ENCODE measurements at regions not wholly inside any gene's neighbourhood (a gene's known extent, or its start where the extent isn't known, plus 50 kb on each side); places are given as distances from the start of the nearest gene placed in this dataset.

- Histone ChIP-seq H3K27ac (no peak overlapping the region), H3K4me3 (no peak overlapping the region), H3K4me1 (no peaks in the 10 kb centered on the region), H3K36me3 (no peaks in the 10 kb centered on the region), H3K27me3 (no peaks in the 10 kb centered on the region), H3K9me3 (no peaks in the 10 kb centered on the region)
- DNase-seq: no peak
- intact Hi-C loops (cut with DNase I): no loop called here
- 73 to 90% methylated on average over 2 to 3 of the region's 4 CpGs for WGBS, 2 donors
- no peak for TF ChIP-seq POLR2A (IDR thresholded peaks at IDR 0.05)
- TF ChIP-seq, protein P1, sequence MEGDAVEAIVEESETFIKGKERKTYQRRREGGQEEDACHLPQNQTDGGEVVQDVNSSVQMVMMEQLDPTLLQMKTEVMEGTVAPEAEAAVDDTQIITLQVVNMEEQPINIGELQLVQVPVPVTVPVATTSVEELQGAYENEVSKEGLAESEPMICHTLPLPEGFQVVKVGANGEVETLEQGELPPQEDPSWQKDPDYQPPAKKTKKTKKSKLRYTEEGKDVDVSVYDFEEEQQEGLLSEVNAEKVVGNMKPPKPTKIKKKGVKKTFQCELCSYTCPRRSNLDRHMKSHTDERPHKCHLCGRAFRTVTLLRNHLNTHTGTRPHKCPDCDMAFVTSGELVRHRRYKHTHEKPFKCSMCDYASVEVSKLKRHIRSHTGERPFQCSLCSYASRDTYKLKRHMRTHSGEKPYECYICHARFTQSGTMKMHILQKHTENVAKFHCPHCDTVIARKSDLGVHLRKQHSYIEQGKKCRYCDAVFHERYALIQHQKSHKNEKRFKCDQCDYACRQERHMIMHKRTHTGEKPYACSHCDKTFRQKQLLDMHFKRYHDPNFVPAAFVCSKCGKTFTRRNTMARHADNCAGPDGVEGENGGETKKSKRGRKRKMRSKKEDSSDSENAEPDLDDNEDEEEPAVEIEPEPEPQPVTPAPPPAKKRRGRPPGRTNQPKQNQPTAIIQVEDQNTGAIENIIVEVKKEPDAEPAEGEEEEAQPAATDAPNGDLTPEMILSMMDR (IDR thresholded peaks at IDR 0.05): no peak
Observed at GRCh38 chrX:124229374-124229773, 103.1 kb upstream of the TEX13D start.

DNA sequence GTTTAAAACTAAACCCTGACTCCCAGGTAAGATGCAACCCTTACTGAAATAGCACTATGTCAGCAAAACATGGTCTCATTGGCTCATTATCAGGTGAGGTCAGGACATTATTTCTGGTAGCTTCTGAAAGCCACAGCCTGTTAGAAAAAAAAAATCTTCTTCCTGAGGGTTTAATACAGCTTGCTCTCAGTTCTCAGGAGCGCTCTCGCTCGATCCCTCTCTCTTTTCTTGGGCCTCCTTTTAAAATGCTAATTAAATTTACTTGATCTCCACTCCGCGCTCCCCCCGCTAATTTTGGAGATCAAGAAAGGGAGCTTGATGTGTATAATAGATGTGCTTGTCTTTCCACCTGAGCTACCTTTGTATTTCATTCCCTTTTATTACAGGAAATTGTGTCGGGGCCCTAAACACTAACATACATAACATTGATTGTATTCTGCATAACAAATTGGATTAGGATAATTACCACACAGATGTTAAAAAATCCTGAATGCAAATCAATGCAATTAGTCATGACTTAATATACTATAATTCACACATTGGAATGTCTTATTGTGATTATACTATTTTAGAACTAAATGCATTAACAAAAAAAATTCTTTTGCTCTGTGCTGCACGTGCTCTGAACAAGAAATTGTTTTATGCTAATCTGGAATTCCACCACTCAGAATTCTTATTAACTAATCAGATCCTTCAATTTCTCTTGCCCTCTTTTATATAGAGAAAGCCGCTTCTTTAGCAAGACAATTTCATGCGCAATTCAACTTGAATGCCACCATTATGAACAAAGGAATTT is 101.6 kb upstream of the TEX13D start:
- WGBS, 2 donors: 72 to 89% methylated on average over 9 to 10 of the region's 10 CpGs
- Histone ChIP-seq H3K9me3 (no peaks in the 10 kb centered on the region), H3K4me3 (no peak overlapping the region), H3K27ac (no peak overlapping the region), H3K36me3 (no peaks in the 10 kb centered on the region), H3K27me3 (no peaks in the 10 kb centered on the region), H3K4me1 (no peaks in the 10 kb centered on the region)
- no peak for DNase-seq
- TF ChIP-seq, protein P1 (IDR thresholded peaks at IDR 0.05): no peak
- TF ChIP-seq POLR2A (IDR thresholded peaks at IDR 0.05): no peak
- intact Hi-C loops (cut with DNase I): no loop called here

- H3K4me1 ChIP-seq: no peaks in the 10 kb centered on the region
- TF ChIP-seq, protein P1 (IDR thresholded peaks at IDR 0.05): no peak
- no peak for TF ChIP-seq POLR2A (IDR thresholded peaks at IDR 0.05)
- intact Hi-C loops (cut with DNase I): no loop called here
- no peaks in the 10 kb centered on the region for H3K9me3 ChIP-seq
- no peak for DNase-seq
- no peak overlapping the region for H3K4me3 ChIP-seq
- no peaks in the 10 kb centered on the region for H3K36me3 ChIP-seq
- no peaks in the 10 kb centered on the region for H3K27me3 ChIP-seq
- 29% methylated on average over 1 of the region's 1 CpG; no CpG with 5 or more reads in 1 of the 2 donors for WGBS, 2 donors
- no peak overlapping the region for H3K27ac ChIP-seq
Observed at GRCh38 chrX:124231451-124231759, 101.1 kb upstream of the TEX13D start.

DNA sequence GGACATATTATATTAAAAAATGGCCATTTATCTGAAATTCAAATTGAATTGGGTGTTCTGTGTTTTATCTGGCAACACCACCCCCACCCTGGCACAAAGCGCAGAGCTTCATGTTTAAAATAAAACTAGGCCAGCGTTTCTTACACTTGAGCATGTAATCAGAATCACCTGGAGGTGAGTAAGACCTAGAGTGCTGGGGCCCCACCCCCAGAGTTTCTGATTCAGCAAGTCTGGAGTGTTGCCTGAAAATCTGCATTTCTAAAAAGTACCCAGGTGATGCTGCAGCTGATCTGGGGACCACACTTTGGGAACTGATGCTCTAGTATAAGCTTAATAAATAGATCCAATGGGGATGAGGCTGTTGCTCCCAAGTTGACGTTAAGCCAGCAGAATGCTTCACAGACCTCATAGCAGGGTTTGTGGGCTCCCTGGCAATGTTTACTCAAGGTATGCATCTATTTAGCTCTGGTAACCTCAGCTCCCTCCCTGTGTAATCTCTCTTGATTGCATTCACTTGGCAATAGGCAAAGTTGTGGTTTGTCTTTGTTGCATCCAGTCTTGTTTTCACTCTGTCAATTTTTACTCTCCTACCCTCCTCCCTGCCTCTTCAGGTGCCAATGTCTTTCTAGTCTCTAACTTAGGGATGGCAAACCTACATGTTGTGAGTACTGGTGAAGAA is 99.8 kb upstream of the TEX13D start:
- Histone ChIP-seq H3K4me1 (no peaks in the 10 kb centered on the region), H3K9me3 (no peaks in the 10 kb centered on the region), H3K4me3 (no peak overlapping the region), H3K36me3 (no peaks in the 10 kb centered on the region), H3K27ac (no peak overlapping the region), H3K27me3 (no peaks in the 10 kb centered on the region)
- TF ChIP-seq, protein P1 (IDR thresholded peaks at IDR 0.05): no peak
- no peak for TF ChIP-seq POLR2A (IDR thresholded peaks at IDR 0.05)
- 27 to 56% methylated on average over 2 to 3 of the region's 3 CpGs for WGBS, 2 donors
- DNase-seq: no peak
- intact Hi-C loops (cut with DNase I): no loop called here

DNA sequence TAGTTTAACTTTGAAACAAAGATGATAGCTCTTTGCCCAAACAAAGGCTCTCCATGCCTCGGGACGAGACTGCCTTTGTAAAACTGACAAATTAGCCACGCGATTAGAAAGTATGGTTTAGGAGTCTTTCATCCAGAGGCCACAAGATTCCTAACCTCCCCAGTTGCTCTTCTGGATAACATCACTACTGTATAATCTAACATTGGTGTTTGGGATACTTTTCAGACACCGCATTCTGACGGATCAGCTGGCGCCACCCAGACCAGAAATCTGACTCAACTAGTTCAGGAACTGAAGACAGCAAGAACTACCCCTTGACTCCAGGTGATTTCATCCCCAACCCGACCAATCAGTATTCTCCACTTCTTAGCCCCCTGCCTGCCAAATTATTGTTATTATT is 98.1 kb upstream of the TEX13D start:
- Histone ChIP-seq H3K36me3 (no peaks in the 10 kb centered on the region), H3K27ac (no peak overlapping the region), H3K9me3 (no peaks in the 10 kb centered on the region), H3K4me3 (no peak overlapping the region), H3K4me1 (no peaks in the 10 kb centered on the region), H3K27me3 (no peaks in the 10 kb centered on the region)
- TF ChIP-seq POLR2A (IDR thresholded peaks at IDR 0.05): no peak
- 61 to 62% methylated on average over 8 of the region's 8 CpGs for WGBS, 2 donors
- no peak for DNase-seq
- intact Hi-C loops (cut with DNase I): no loop called here
